Fibroblast of upper back skin (primary cell): ENCODE measurements at regions not wholly inside any gene's neighbourhood (a gene's known extent, or its start where the extent isn't known, plus 50 kb on each side); places are given as distances from the start of the nearest gene placed in this dataset.

Experiments
- DNase-seq: peaks from one replicate; pipeline ENCODE4 v3.0.0-alpha.2; 2013

DNA sequence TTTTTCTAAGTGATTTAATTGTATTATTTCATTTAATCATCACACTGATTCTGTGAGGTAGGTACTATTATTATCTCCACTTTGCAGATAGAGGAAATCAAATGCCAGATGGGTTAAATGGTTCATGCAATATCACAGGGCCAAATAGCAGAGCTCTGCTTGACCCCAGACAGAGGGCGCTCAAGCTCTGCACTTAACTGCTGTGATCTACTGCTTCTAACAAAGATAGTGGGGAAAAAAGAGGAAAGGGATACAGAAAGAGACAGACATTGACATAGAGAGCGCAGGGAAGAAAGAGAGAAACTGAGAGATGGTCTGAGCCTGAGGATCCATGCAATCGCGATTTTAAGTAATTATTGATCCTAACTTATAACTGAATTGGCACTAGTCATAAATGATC, 279.1 kb upstream of the THRB start:
- peak; percentile 73 for DNase-seq

DNA sequence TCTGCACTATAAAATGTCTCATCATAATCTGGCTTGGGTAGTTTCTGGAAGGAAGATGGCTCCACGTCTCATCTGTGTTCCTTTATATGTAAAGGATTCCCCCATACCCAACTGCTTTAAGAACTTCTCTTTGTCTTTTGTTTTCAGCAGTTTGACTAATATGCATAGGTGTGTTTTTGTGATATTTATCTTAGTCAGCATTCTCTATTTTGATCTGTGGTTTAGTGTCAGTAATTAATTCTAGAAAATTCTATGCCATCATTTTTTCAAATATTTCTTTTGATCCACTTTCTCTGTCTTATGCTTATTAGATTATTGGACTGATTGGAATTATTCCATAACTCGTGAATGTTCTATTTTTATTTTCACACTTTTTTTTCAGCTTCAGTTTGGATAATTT, 286.3 kb upstream of the THRB start:
- DNase-seq: no peak

DNA sequence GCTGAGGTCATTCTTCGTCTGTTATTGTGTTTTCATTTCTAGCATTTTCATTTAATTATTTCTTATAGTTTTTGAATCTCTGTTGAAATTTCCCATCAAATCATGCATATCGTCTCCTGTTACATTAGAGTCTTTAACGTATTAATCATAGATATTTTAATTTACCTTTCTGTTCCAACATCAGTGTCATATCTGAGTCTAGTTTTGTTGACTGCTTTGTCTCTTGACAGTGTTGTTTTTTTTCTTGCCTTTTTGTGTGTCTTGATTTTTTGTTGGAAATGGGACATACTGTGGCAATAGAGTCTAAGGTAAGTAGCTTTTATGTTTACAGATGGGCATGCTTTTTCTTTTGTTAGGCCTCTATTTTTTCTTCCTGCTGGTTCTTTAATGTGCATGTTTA, 286.8 kb upstream of the THRB start:
- no peak for DNase-seq

DNA sequence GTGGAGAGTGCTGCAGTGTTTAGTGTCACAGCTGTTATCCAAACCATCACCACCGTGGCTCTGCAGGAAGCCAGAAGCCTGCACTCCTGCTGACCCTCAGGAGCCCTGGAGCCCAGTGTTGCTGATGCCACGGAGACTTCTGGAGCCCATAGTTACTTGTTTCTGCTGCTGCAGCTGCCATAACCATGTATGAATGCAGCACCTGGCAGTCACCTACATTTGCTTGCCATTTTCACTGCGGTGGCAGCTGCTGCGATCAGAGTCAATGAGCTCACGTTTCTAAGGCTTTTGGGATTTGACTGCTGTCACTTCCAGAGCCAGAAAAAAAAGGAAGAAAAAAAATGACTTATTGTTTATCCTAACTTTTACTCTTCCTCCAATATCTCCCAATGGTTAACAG, 299.2 kb upstream of the THRB start:
- DNase-seq: no peak

DNA sequence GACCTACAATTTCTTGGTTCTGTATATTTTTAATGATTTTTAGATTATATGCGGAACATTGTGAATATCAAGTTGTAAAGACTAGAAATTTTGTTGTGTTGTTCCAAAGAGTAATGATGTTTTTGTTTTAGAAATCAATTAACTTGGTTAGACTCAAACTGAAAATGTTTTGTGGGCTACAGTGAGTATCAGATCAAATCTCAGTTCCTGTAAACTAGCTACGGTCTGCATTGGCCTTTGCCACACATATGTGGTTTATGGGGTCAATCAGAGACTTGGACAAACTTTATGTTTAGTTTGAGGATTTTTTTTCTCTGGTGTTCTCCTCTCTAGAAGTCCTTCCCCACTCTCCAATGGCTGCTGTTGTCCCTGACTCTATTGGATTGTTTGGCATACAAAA, 308.0 kb upstream of the THRB start:
- DNase-seq: no peak

DNA sequence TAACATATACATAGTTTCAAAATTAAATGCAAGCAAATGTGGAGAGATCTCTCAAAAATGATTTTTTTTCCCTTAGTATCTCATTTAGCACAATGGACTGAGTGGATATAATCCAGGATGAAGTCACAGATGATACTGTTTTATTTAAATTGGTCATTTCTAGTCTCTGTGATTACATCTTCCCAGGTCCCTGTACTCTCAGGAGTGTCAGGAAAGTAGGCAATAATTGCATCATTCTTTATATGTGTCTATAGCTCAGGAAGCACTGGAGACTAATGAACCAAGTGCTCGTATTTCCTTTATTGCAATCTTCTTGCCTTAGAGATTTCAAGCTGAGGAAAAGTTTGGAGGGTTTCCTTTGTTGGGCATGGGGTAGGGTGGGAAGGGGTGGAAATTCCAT, 309.4 kb upstream of the THRB start:
- no peak for DNase-seq

DNA sequence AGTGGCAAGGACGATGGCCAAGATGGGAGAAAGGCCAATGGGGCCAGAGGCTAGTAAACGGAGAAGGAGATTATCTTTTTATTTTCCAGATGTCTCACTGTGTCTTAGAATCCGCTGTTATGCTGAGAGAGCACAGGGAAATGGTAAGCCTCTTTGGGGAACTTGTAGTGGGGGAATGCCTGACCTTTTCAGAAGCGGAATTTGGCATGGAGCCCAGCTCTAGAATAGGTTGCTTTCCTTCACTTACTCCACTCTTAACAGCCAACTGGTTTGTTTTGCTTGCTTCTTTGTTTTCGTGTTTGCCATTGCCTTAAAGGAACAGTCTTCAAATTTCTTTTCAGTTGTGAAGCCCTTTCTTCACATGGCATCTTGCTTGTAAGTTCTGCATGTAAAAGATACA, 316.2 kb upstream of the THRB start:
- DNase-seq: no peak

DNA sequence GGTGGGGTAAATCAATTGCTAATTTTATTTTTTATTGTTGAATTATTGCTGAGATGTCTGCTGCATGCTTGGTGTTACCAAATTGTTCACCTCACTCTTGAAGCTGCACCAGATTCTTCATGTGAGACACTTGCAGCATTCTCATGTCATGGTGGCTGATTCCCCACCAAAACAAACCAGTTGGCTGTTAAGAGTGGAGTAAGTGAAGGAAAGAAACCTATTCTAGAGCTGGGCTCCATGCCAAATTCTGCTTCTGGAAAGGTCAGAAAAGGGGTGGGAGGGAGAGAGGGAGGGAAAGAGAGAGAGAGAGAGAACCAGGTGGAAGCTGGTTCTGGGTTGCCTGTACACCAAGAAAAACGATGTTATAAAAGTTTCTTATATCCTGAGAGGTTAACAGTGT, 317.5 kb upstream of the THRB start:
- DNase-seq: no peak

DNA sequence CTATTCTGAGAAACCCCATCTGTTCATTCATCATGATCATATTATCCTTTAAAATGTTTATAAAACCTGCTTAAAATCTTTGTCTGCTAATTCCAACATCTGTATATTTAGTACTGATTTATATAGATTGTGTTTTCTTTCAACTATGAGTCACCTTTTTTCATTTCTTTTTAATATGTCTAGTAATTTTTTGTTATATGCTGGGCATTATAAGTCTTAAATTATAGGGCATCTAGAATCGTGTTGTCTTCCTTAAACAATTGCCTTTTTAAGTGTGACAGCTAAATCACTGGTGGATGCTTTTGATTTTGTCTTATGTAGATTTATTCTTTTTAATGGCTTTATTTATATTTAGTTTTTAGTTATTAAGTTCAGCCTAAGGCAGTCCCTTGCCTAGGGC, 323.4 kb upstream of the THRB start:
- no peak for DNase-seq

DNA sequence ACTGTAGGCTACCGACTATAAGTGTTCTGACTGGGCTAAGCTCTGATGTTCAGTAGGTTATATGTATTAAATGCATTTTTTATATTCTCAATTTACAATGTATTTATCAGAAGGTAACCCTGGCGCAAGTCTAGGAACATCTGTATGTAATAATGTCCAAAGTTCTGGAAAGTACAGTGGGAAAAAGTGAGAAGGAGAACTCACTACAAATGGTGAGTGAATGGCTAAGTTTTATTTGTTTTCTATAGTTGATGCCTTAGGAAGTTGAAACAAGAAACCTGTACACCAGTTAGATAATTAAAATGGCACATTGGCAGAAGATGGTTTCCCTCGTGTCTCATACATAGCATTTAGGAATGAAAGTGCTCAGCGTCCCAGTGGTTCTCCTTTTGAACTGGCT, 333.4 kb upstream of the THRB start:
- no peak for DNase-seq

DNA sequence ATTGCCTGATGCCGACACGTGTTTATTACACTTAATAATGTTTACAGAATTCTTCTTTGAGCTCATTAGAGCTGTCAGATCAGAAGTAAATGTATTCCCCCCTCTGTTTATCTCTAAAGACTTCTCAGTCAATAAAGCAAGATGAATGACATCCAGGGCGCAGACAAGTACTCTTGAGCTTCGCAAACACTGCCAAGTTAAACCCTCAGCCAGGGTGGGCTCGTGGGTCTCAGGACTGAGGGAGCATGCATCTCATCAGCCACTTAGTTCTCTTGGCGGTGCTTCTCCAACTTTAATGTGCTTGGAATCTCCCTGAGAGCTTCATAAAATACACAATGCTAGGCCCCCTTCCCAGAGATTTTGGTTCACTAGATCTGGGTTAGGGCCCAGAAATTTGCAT, 333.9 kb upstream of the THRB start:
- DNase-seq: no peak

DNA sequence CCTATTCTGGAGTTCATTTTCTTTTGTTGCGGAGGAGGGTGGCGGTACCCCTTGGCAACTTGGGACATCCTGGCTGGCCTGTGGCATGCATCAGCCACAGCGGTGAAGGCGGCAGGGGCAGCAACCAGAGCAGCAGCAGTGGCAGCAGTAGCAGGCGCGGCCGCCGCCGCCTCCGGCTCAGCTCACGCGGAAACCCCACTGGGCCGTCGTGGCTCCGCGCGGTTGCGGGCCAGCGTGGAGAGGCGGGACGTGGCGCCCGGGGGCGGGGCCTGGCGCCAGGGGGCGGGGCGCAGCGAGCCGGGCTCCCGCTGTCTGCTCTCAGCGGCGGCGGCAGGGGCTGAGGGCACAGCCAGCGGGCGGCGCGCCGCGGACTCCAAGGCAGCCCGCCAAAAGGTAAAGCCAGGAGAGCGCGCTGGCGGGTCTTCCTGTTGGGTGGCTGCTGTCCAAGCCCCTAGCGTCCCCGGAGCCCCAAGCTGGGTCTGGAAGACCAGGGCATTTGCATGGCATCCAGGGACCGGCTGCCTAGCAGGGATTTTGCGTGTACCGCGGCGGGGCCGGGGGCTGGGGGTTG, 334.4 kb upstream of the THRB start:
- peak; percentile 4 for DNase-seq

DNA sequence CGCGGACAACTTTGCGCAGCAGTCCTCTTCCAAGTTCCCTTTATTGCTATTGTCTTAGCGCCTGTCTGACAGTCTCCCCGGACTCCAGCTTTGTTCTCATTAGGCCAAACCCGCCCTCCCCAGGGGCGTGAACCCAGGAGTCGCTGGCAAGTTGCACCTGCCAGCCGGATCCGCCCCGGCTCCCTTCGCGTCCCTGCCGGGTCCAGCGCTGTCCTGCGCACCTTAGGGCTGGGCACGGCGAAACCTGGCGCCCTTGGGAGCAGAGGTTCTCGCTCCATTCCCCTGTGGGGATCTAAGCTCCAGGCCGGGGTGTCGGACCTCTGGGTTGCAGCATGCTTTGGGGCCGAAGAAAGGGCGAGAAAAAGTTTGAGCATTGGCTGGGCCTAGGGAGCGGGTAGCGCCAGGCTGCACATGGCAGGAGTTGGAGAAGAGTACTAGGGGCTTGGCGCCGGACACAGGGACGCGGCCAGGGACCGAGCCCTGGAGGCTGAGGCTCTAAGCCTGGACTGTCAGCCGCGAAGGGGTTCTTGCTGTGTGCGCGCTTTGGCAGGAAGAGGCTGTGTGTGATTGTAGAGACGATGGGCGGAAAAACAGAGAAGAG, 335.1 kb upstream of the THRB start:
- DNase-seq: peak; percentile 2

DNA sequence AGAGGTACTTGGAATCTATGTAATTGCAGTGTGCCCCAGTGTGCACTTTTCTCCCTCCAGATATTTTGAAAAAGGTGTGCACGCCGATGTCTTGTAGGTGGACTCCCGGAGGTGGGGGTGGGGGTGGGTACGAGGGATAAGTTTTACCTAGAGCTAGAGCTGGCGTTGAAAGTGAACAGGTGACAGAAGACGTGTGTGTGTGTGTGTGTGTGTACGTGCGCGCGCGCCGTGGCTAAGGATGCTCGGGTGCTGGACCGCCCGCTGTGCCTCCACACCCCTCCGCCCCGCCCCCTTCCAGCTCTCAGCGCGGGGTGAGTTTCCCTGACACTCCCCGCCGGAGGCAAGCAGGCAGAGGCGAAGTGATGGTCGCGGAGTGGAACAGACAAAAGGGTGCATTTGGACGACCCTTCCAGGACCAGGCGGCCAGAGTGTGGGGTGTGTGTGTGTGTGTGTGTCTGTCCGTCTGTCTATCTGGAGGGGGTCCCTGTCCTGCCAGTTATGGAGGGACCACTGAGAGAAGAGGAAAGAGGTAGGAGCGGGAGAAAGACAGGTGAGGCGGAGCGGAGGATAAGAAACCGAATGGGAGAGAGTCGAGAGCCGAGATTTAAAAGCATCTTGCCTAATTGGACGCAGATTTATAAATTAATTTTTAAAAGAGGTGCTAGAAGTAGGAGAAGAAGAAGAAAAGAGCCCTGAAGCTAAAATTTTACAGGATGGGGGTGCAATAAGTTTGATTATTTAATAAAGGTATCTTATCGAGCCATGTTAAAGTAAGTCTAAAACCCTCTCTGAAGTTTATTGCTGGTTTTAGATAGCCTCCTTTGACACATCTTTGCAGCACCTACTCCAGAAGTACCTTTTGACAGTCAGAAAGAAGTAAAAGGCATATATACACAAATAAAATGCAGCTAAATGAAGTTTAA, 335.8 kb upstream of the THRB start:
- no peak for DNase-seq

DNA sequence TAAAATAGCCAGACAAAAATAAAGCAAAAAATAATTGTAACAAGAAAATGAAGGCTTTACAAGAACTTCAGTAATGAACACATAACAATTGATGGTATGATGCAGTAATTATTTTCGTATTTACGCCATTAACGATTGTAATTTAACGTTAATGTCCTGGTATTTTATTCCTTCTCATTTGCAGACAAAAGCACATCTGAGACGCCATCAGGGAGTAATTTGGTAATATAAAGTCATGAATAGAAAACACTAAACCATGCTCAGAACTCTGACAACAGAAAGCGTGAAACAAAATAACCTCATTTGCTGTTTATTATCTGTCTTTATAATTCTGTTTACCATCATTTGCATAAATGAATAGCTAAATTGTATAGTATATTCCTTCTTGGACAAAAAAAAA, 336.6 kb upstream of the THRB start:
- DNase-seq: no peak

DNA sequence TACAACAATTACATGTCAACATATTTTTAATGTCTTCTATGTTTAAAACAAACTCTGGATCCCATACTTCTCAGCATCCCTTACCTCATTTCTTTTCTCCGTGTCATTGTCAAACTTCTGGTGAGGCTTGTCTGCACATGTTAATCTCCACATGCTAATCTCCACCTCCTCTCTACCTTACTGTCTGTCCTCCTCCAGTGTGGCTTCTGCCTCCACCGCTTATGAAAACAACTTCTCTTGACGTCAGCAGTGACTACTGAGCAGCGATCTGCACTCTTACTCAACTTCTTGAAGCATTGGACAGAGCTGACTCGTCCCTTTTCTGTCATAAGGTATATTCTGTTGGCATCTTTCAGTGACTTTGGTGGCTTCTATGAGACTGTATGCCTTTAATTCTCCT, 338.2 kb upstream of the THRB start:
- no peak for DNase-seq

DNA sequence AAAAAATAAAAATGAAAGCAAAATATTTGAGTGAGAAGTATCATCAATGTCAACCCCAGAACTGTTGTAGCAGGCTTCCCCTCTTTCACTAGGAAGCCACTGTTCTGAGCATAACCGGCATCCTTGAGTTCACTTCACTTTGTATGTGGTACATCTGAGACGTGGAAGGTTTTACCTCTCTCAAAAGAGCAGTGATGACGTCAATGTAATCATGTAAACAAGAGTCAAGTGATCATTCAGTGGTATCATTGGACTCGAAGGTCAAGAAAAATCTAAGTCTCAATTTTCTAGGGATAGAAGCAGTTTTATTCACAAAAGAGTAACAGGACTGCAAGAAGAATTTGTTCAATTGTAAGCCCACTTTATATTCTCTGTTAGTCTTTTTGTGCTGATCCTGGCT, 339.8 kb upstream of the THRB start:
- no peak for DNase-seq

DNA sequence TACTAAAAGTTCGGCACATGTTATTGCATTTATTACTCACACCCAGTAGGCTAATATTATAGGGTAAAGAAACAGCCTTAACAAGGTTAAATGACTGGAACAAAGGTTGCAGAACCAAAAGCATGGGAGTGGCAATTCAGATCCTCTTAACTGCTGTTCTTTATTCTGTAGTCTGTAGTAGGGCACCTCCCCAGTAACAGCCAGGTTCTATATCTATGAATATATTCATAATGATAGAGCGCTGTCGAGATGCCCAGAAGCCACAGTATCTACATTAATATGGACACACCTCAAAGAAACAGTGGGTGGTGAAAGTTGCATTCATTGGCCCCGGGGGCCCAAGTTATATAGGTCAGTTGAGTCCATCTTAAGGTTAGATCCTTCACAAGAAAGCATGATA, 340.9 kb upstream of the THRB start:
- no peak for DNase-seq

DNA sequence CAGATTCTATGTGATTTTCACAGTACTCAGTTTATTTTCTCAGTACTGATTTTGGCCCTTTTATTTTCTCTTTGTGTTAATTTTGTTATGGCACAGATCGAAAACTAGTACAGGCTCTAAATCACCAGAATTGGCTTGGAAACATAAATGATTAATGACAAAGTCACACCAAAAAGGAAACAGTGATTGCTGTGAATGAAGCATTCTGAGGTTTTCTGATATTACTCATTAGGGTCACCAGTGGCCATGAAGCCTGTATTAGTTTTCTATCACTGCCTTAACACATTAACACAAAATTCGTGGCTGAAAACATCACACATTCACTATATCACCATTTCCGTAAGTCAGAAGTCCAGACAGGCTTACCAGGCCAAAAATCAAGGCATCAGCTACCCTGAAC, 343.0 kb upstream of the THRB start:
- no peak for DNase-seq

DNA sequence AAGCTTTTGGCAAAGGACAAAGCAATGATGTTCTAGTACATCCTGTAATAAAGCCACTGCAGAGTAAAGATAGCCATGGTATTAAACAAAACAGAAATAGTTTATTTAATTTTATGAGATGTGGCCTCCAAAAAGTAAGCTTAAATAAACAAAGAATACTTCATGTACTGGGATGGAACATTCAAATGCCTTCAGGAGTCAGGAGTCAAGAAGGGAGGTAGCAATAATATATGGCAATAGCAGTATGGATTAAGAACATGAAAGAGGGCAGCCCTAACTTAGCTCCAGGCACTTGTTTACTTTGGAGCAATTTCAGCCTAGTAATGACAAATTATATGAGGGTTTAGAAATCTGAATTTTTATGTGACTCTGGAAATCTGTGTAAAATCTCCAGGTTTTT, 343.9 kb upstream of the THRB start:
- DNase-seq: no peak

DNA sequence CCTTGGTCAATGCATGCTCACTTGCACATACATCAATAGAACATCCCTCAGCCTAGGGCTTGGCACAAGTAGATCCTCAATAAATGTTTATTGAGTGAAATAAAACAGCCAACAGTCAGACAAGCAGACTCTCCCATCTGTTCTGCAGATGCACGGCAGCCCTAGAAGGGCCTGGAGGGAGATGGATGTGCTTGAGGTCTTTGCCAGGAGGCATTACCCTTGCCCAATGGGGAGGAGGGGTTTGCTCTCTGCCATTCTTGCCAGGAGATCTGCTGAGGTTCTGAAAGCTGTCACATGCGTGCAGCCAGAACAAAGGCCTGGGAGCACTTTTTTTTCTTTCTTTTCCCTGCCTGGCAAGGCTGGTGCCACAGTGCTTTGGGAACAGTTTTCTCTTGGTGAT, 349.3 kb upstream of the THRB start:
- no peak for DNase-seq

DNA sequence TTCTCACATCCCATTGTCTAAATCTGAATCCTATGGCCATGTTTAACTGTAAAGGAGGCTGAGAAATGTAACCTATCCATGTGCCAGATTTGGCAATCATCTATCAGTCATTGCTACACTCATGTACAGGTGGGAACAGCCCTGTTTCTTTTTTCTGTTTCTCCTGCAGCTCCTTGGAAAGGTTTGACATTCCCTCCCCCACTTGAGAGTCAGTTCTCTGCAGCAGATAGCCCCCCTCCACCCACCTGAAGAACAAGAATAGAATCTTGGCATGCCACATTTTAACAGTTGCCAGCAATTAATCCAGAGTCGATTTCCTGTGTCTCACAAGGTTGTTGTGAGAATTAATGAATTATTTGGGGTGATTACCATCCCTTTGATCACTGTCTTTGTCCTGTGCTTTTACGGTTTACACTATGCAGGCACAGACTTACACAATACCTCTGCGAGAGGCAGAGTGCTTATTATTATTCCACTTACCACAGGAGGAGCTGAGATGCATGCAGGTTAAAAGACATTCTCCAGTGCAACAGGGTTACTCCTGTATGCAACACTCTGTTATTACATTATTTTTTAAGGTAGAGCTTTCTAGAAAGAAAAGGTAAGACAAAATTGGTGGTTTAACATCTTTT, 351.0 kb upstream of the THRB start:
- no peak for DNase-seq

DNA sequence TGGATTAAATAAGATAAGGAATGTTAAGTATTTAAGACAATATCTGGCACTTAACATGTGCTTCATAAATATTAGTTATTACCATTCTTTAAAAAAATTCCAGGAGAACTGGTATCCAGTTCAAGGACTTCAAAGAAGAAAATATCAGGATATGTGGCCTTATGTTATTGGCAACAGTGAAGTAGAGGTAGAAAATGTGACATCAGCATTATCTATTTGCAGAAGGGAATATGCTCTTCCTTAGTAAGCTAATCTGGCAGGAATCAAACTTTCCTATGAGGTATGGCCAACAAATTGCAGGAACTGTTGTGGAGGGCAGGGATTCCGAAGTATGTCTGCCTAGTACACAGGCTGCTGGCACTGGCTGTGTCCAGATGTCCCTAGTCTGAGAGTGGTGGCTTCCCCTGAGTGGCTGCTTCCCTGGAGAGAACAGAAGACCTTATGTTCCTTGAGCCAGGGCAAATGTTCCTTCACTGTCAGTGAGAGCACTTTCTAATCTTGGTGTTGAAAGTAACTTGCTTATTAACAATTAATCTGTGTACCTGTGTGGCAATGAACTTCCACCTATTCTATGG, 351.7 kb upstream of the THRB start:
- no peak for DNase-seq

DNA sequence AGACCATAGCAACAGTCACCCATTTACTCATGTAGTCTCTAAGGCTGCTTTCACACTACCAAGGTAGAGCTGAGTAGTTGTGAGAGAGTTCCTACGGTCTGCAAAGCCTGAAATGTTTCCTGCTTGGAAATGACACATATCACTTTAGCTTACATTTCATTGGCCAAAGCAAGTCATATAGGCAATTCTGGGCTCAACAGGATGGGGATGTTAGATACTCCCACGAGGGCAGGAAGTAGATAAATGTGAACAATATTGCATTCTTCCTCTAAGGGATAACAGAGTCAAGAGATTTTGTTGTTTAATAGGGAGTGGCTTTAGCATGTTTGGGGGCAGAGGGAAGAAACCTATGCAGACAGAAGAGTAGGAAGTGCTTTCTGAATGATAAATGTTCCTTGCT, 355.6 kb upstream of the THRB start:
- no peak for DNase-seq
